ENCODE measurements at regions not wholly inside any gene's neighbourhood (a gene's known extent, or its start where the extent isn't known, plus 50 kb on each side); places are given as distances from the start of the nearest gene placed in this dataset.

- TF ChIP-seq CTCF (IDR thresholded peaks at IDR 0.05): no peak
- TF ChIP-seq POLR2A (IDR thresholded peaks at IDR 0.05): no peak
These were observed 148.3 kb downstream of the NOC3L start for GRCh38 chr10:94214481-94214893.
